Neural progenitor cell (in vitro differentiated cells): ENCODE measurements at regions not wholly inside any gene's neighbourhood (a gene's known extent, or its start where the extent isn't known, plus 50 kb on each side); places are given as distances from the start of the nearest gene placed in this dataset.

ENCODE experiments used
- DNase-seq: peaks from one replicate; pipeline ENCODE4 v3.0.0-alpha.2; 2016; ENCODE audit warnings: low spot score
- H2AFZ ChIP-seq: fragments of 200-600 bp; sonication (generic); replicated peaks from 2 replicates; pipeline ENCODE4 v1.6.1; 2016; ENCODE audit warnings: antibody characterized with exemption
- H3F3A ChIP-seq: fragments of 200-600 bp; sonication (generic); 2 replicates; pipeline ENCODE4 v1.6.1; 2016; ENCODE audit warnings: antibody characterized with exemption, low read depth
- H3K27ac ChIP-seq: fragments of 200-600 bp; sonication (generic); 2 replicates; pipeline ENCODE4 v1.5.1; 2016; ENCODE audit warnings: mild to moderate bottlenecking
- H3K27me3 ChIP-seq: fragments of 200-600 bp; sonication (generic); 2 replicates; pipeline ENCODE4 v1.6.1; 2016; ENCODE audit warnings: mild to moderate bottlenecking, moderate library complexity
- H3K36me3 ChIP-seq: fragments of 200-600 bp; sonication (generic); 2 replicates; pipeline ENCODE4 v1.5.1; 2016
- H3K4me1 ChIP-seq: fragments of 200-600 bp; sonication (generic); 2 replicates; pipeline ENCODE4 v1.6.1; 2016; ENCODE audit warnings: mixed run types
- H3K4me2 ChIP-seq: fragments of 200-600 bp; sonication (generic); 2 replicates; pipeline ENCODE4 v1.6.1; 2016
- H3K4me3 ChIP-seq: fragments of 200-600 bp; sonication (generic); 2 replicates; pipeline ENCODE4 v1.5.1; 2016
- H3K79me2 ChIP-seq: fragments of 200-600 bp; sonication (generic); 2 replicates; pipeline ENCODE4 v1.6.1; 2016; ENCODE audit warnings: low read depth
- H3K9ac ChIP-seq: fragments of 200-600 bp; sonication (generic); 2 replicates; pipeline ENCODE4 v1.6.1; 2016
- H3K9me3 ChIP-seq: fragments of 200-600 bp; sonication (generic); 2 replicates; pipeline ENCODE4 v1.5.1; 2016; ENCODE audit warnings: low read depth
- H4K20me1 ChIP-seq: fragments of 200-600 bp; sonication (generic); 2 replicates; pipeline ENCODE4 v1.6.1; 2016; ENCODE audit warnings: low read depth
- H3K27ac Mint-ChIP-seq: 3 replicates; pipeline ENCODE4 v1.8.0; 2021; ENCODE audit warnings: mixed read lengths
- H3K27me3 Mint-ChIP-seq: 2 replicates; pipeline ENCODE4 v1.8.0; 2022; ENCODE audit warnings: low read depth, mild to moderate bottlenecking, inconsistent platforms, moderate library complexity, mixed read lengths; ENCODE audit not compliant: insufficient read depth
- H3K36me3 Mint-ChIP-seq: 3 replicates; pipeline ENCODE4 v1.8.0; 2021; ENCODE audit warnings: mixed read lengths
- H3K4me1 Mint-ChIP-seq: 3 replicates; pipeline ENCODE4 v1.8.0; 2021; ENCODE audit warnings: mixed read lengths
- H3K4me3 Mint-ChIP-seq: 3 replicates; pipeline ENCODE4 v1.8.0; 2021; ENCODE audit warnings: mild to moderate bottlenecking, moderate library complexity, mixed read lengths
- H3K9me3 Mint-ChIP-seq: 3 replicates; pipeline ENCODE4 v1.8.0; 2020; ENCODE audit warnings: mixed read lengths
- CTCF ChIP-seq: fragments of 200-600 bp; sonication (generic); IDR thresholded peaks from 2 replicates; pipeline ENCODE4 v1.5.1; 2017; ENCODE audit warnings: antibody characterized with exemption, mild to moderate bottlenecking
- EZH2 ChIP-seq: fragments of 200-600 bp; sonication (generic); IDR thresholded peaks from 2 replicates; pipeline ENCODE4 v1.6.1; 2017; ENCODE audit warnings: antibody characterized with exemption, mild to moderate bottlenecking, moderate library complexity
- EZH2phosphoT487 ChIP-seq: fragments of 200-600 bp; sonication (generic); IDR thresholded peaks from 2 replicates; pipeline ENCODE4 v1.6.1; 2017; ENCODE audit warnings: antibody characterized with exemption

- Histone ChIP-seq H3K27ac (peak overlapping the region; percentile 58), H3F3A (peaks cover 12% of the 10 kb centered on the region), H3K9ac (no peak overlapping the region), H2AFZ (no peak overlapping the region), H4K20me1 (no peaks in the 10 kb centered on the region), H3K4me3 (no peak overlapping the region), H3K36me3 (no peaks in the 10 kb centered on the region), H3K4me2 (peak overlapping the region; percentile 46), H3K27me3 (no peaks in the 10 kb centered on the region), H3K4me1 (peaks cover 30% of the 10 kb centered on the region), H3K79me2 (no peaks in the 10 kb centered on the region), H3K9me3 (no peaks in the 10 kb centered on the region)
- no peaks in the 10 kb centered on the region for H3K27me3 Mint-ChIP-seq
- DNase-seq, result peak; percentile 56
- peaks cover 9% of the 10 kb centered on the region for H3K36me3 Mint-ChIP-seq
- no peak for TF ChIP-seq CTCF
- no peak for TF ChIP-seq EZH2
- H3K9me3 Mint-ChIP-seq, result peaks cover 21% of the 10 kb centered on the region
- peaks cover 4% of the 10 kb centered on the region for H3K4me1 Mint-ChIP-seq
- H3K4me3 Mint-ChIP-seq, result no peak overlapping the region
- no peak overlapping the region for H3K27ac Mint-ChIP-seq
Measured at GRCh38 chr13:80840316-80840976, 499.5 kb upstream of the SPRY2 start.

- Histone ChIP-seq H4K20me1 (no peaks in the 10 kb centered on the region), H3K4me2 (no peak overlapping the region), H3K4me1 (peaks cover 16% of the 10 kb centered on the region), H3K27me3 (no peaks in the 10 kb centered on the region), H3K79me2 (no peaks in the 10 kb centered on the region), H3K27ac (no peak overlapping the region), H3K9me3 (no peaks in the 10 kb centered on the region), H3K36me3 (no peaks in the 10 kb centered on the region), H2AFZ (no peak overlapping the region), H3F3A (peaks cover 10% of the 10 kb centered on the region), H3K4me3 (no peak overlapping the region), H3K9ac (no peak overlapping the region)
- Mint-ChIP-seq H3K27me3 (peaks cover 5% of the 10 kb centered on the region), H3K9me3 (peaks cover 47% of the 10 kb centered on the region), H3K36me3 (peaks cover 9% of the 10 kb centered on the region), H3K4me1 (no peaks in the 10 kb centered on the region), H3K4me3 (no peak overlapping the region), H3K27ac (no peak overlapping the region)
- TF ChIP-seq EZH2 (no peak), EZH2phosphoT487 (no peak), CTCF (no peak)
- DNase-seq, result no peak
Measured at GRCh38 chr13:80835902-80836301, 495.0 kb upstream of the SPRY2 start.

GRCh38 chr13:80830431-80830830, 489.5 kb upstream of the SPRY2 start:
- H3K4me3 ChIP-seq, result no peak overlapping the region
- no peaks in the 10 kb centered on the region for H3K4me1 Mint-ChIP-seq

More at GRCh38 chr13:80830431-80830830, 489.5 kb upstream of the SPRY2 start:
- Histone ChIP-seq H3K36me3 (no peaks in the 10 kb centered on the region), H3K9ac (no peak overlapping the region), H3K79me2 (no peaks in the 10 kb centered on the region), H4K20me1 (no peaks in the 10 kb centered on the region), H3K27ac (no peak overlapping the region), H3K4me2 (no peak overlapping the region), H3K4me1 (no peaks in the 10 kb centered on the region), H3F3A (no peaks in the 10 kb centered on the region), H3K27me3 (no peaks in the 10 kb centered on the region), H3K9me3 (peaks cover 17% of the 10 kb centered on the region), H2AFZ (no peak overlapping the region)
- no peak overlapping the region for H3K27ac Mint-ChIP-seq
- no peak overlapping the region for H3K4me3 Mint-ChIP-seq
- no peak for DNase-seq
- H3K36me3 Mint-ChIP-seq, result no peaks in the 10 kb centered on the region
- peaks cover 58% of the 10 kb centered on the region for H3K9me3 Mint-ChIP-seq
- peaks cover 7% of the 10 kb centered on the region for H3K27me3 Mint-ChIP-seq
- TF ChIP-seq EZH2phosphoT487 (no peak), EZH2 (no peak), CTCF (no peak)
